Calu3 (cell line): ENCODE measurements at regions not wholly inside any gene's neighbourhood (a gene's known extent, or its start where the extent isn't known, plus 50 kb on each side); places are given as distances from the start of the nearest gene placed in this dataset.
A peak's percentile ranks its signal among the peaks of the same experiment; 100 is the strongest.

Experiments used
- BruUV-seq: library from RNA; stranded (reverse); fragments of 400-500 nt; replicated peaks from 2 replicates; lab custom pipeline; 2021; lab: Mats Ljungman, UMichigan
- CTCF ChIA-PET: fragments of 300-600 bp; sonication (Branson Sonifier 250); formaldehyde crosslinking; loops from one replicate; lab custom pipeline; 2022; ENCODE audit warnings: antibody characterized with exemption; lab: Charles Lee
- DNase-seq: peaks from one replicate; pipeline ENCODE4 v3.0.0; 2022
- H3K27ac Mint-ChIP-seq: one replicate; pipeline ENCODE4 v1.8.0; 2022; ENCODE audit warnings: mixed read lengths; ENCODE audit not compliant: unreplicated experiment
- H3K27me3 Mint-ChIP-seq: one replicate; pipeline ENCODE4 v1.8.0; 2022; ENCODE audit warnings: mixed read lengths; ENCODE audit not compliant: unreplicated experiment
- H3K36me3 Mint-ChIP-seq: one replicate; pipeline ENCODE4 v1.8.0; 2022; ENCODE audit warnings: mild to moderate bottlenecking, moderate library complexity, mixed read lengths; ENCODE audit not compliant: insufficient read depth, unreplicated experiment
- H3K4me1 Mint-ChIP-seq: one replicate; pipeline ENCODE4 v1.8.0; 2022; ENCODE audit warnings: mild to moderate bottlenecking, low read depth, mixed read lengths; ENCODE audit not compliant: unreplicated experiment
- H3K4me3 Mint-ChIP-seq: one replicate; pipeline ENCODE4 v1.8.0; 2022; ENCODE audit warnings: mild to moderate bottlenecking, low read depth, moderate library complexity, mixed read lengths; ENCODE audit not compliant: unreplicated experiment
- H3K9me3 Mint-ChIP-seq: one replicate; pipeline ENCODE4 v1.8.0; 2022; ENCODE audit warnings: low read depth, mixed read lengths; ENCODE audit not compliant: unreplicated experiment
- CTCF ChIP-seq: fragments of 200-600 bp; IDR thresholded peaks from one replicate; pipeline ENCODE4 v1.8.0; 2022; ENCODE audit warnings: antibody characterized with exemption; ENCODE audit not compliant: unreplicated experiment
- intact Hi-C: fragments of 100-400 bp; cut with micrococcal nuclease; formaldehyde crosslinking; loops from one replicate; pipeline ENCODE4 v1.10.0; 2022; ENCODE audit not compliant: unreplicated experiment

- no TSS peak for BruUV-seq
- DNase-seq = peak; percentile 18
- Mint-ChIP-seq H3K4me1 (peaks cover 17% of the 10 kb centered on the region), H3K27ac (no peak overlapping the region), H3K4me3 (no peak overlapping the region), H3K27me3 (no peaks in the 10 kb centered on the region), H3K36me3 (no peaks in the 10 kb centered on the region), H3K9me3 (no peaks in the 10 kb centered on the region)
- CTCF ChIA-PET = no interaction called here
- intact Hi-C loops = no loop called here
- TF ChIP-seq CTCF = no peak
These were observed 683.0 kb downstream of the DSC3 start for GRCh38 chr18:30359521-30359920.

GRCh38 chr18:30358555-30358954, 684.0 kb downstream of the DSC3 start:
- Mint-ChIP-seq H3K27me3 (no peaks in the 10 kb centered on the region), H3K27ac (peak overlapping the region; percentile 82), H3K4me1 (peaks cover 17% of the 10 kb centered on the region), H3K9me3 (no peaks in the 10 kb centered on the region), H3K36me3 (no peaks in the 10 kb centered on the region), H3K4me3 (no peak overlapping the region)
- BruUV-seq = no TSS peak
- DNase-seq = peak; percentile 32
- no peak for TF ChIP-seq CTCF
- intact Hi-C loops = no loop called here
- CTCF ChIA-PET = interaction anchor here (1.7 kb wide), 1 partner anchor 16 kb away, joined by 3 read pairs; no protein-coding TSS in a partner anchor

- no peak overlapping the region for H3K4me3 Mint-ChIP-seq
- no peak for TF ChIP-seq CTCF
- no TSS peak for BruUV-seq
- H3K4me1 Mint-ChIP-seq = no peaks in the 10 kb centered on the region
- CTCF ChIA-PET = no interaction called here
- intact Hi-C loops = no loop called here
- no peak overlapping the region for H3K27ac Mint-ChIP-seq
- H3K36me3 Mint-ChIP-seq = no peaks in the 10 kb centered on the region
- H3K27me3 Mint-ChIP-seq = no peaks in the 10 kb centered on the region
- peaks cover 4% of the 10 kb centered on the region for H3K9me3 Mint-ChIP-seq
- no peak for DNase-seq
These were observed 689.9 kb downstream of the DSC3 start for GRCh38 chr18:30352551-30353168.

GRCh38 chr18:30350263-30350662, 692.3 kb downstream of the DSC3 start:
- TF ChIP-seq CTCF = no peak
- CTCF ChIA-PET = no interaction called here
- DNase-seq = no peak
- no peaks in the 10 kb centered on the region for H3K27me3 Mint-ChIP-seq
- intact Hi-C loops = no loop called here
- H3K27ac Mint-ChIP-seq = no peak overlapping the region
- no peaks in the 10 kb centered on the region for H3K4me1 Mint-ChIP-seq
- peaks cover 7% of the 10 kb centered on the region for H3K9me3 Mint-ChIP-seq
- no TSS peak for BruUV-seq
- no peak overlapping the region for H3K4me3 Mint-ChIP-seq
- no peaks in the 10 kb centered on the region for H3K36me3 Mint-ChIP-seq
